Calu3 (cell line): ENCODE measurements at regions not wholly inside any gene's neighbourhood (a gene's known extent, or its start where the extent isn't known, plus 50 kb on each side); places are given as distances from the start of the nearest gene placed in this dataset.

Source experiments
- BruUV-seq: library from RNA; stranded (reverse); fragments of 400-500 nt; replicated peaks from 2 replicates; lab custom pipeline; 2021; lab: Mats Ljungman, UMichigan
- CTCF ChIA-PET: fragments of 300-600 bp; sonication (Branson Sonifier 250); formaldehyde crosslinking; loops from one replicate; lab custom pipeline; 2022; ENCODE audit warnings: antibody characterized with exemption; lab: Charles Lee
- DNase-seq: peaks from one replicate; pipeline ENCODE4 v3.0.0; 2022
- H3K27ac Mint-ChIP-seq: one replicate; pipeline ENCODE4 v1.8.0; 2022; ENCODE audit warnings: mixed read lengths; ENCODE audit not compliant: unreplicated experiment
- H3K27me3 Mint-ChIP-seq: one replicate; pipeline ENCODE4 v1.8.0; 2022; ENCODE audit warnings: mixed read lengths; ENCODE audit not compliant: unreplicated experiment
- H3K36me3 Mint-ChIP-seq: one replicate; pipeline ENCODE4 v1.8.0; 2022; ENCODE audit warnings: mild to moderate bottlenecking, moderate library complexity, mixed read lengths; ENCODE audit not compliant: insufficient read depth, unreplicated experiment
- H3K4me1 Mint-ChIP-seq: one replicate; pipeline ENCODE4 v1.8.0; 2022; ENCODE audit warnings: mild to moderate bottlenecking, low read depth, mixed read lengths; ENCODE audit not compliant: unreplicated experiment
- H3K4me3 Mint-ChIP-seq: one replicate; pipeline ENCODE4 v1.8.0; 2022; ENCODE audit warnings: mild to moderate bottlenecking, low read depth, moderate library complexity, mixed read lengths; ENCODE audit not compliant: unreplicated experiment
- H3K9me3 Mint-ChIP-seq: one replicate; pipeline ENCODE4 v1.8.0; 2022; ENCODE audit warnings: low read depth, mixed read lengths; ENCODE audit not compliant: unreplicated experiment
- CTCF ChIP-seq: fragments of 200-600 bp; IDR thresholded peaks from one replicate; pipeline ENCODE4 v1.8.0; 2022; ENCODE audit warnings: antibody characterized with exemption; ENCODE audit not compliant: unreplicated experiment
- intact Hi-C: fragments of 100-400 bp; cut with micrococcal nuclease; formaldehyde crosslinking; loops from one replicate; pipeline ENCODE4 v1.10.0; 2022; ENCODE audit not compliant: unreplicated experiment

- Mint-ChIP-seq H3K27me3 (peaks cover 15% of the 10 kb centered on the region), H3K9me3 (peaks cover 4% of the 10 kb centered on the region), H3K27ac (no peak overlapping the region), H3K4me1 (no peaks in the 10 kb centered on the region), H3K36me3 (no peaks in the 10 kb centered on the region), H3K4me3 (no peak overlapping the region)
- no peak for DNase-seq
- BruUV-seq, result no TSS peak
- CTCF ChIA-PET, result no interaction called here
- no peak for TF ChIP-seq CTCF
- intact Hi-C loops, result loop anchor here (5.0 kb wide), 3 partner anchors 172 to 322 kb away; partner anchors contain the start of gene COL6A3
Measured at GRCh38 chr2:237150186-237150585, 64.5 kb downstream of the COPS8 start.

GRCh38 chr2:237150831-237151375 lies 65.2 kb downstream of the COPS8 start:
- no TSS peak for BruUV-seq
- peaks cover 15% of the 10 kb centered on the region for H3K27me3 Mint-ChIP-seq
- CTCF ChIA-PET, result no interaction called here

GRCh38 chr2:237152361-237152760 lies 66.7 kb downstream of the COPS8 start:
- no peak overlapping the region for H3K4me3 Mint-ChIP-seq
- H3K27me3 Mint-ChIP-seq, result peaks cover 15% of the 10 kb centered on the region
- no peak for TF ChIP-seq CTCF
- no peaks in the 10 kb centered on the region for H3K36me3 Mint-ChIP-seq
- DNase-seq, result no peak
- no peaks in the 10 kb centered on the region for H3K9me3 Mint-ChIP-seq
- CTCF ChIA-PET, result no interaction called here
- H3K4me1 Mint-ChIP-seq, result no peaks in the 10 kb centered on the region
- H3K27ac Mint-ChIP-seq, result no peak overlapping the region
- intact Hi-C loops, result loop anchor here (5.0 kb wide), 3 partner anchors 170 to 320 kb away; partner anchors contain the start of gene COL6A3
- no TSS peak for BruUV-seq

More at GRCh38 chr2:237150831-237151375, 65.2 kb downstream of the COPS8 start:
- TF ChIP-seq CTCF, result no peak
- H3K9me3 Mint-ChIP-seq, result peaks cover 4% of the 10 kb centered on the region
- DNase-seq, result no peak
- no peak overlapping the region for H3K4me3 Mint-ChIP-seq
- no peaks in the 10 kb centered on the region for H3K4me1 Mint-ChIP-seq
- no peak overlapping the region for H3K27ac Mint-ChIP-seq
- intact Hi-C loops, result loop anchor here (5.0 kb wide), 3 partner anchors 171 to 321 kb away; partner anchors contain the start of gene COL6A3
- H3K36me3 Mint-ChIP-seq, result no peaks in the 10 kb centered on the region

- H3K4me1 Mint-ChIP-seq, result no peaks in the 10 kb centered on the region
- H3K4me3 Mint-ChIP-seq, result no peak overlapping the region
- BruUV-seq, result no TSS peak
- intact Hi-C loops, result loop anchor here (5.0 kb wide), 3 partner anchors 169 to 319 kb away; partner anchors contain the start of gene COL6A3
- H3K27me3 Mint-ChIP-seq, result peaks cover 15% of the 10 kb centered on the region
- CTCF ChIA-PET, result no interaction called here
- no peak for TF ChIP-seq CTCF
- no peak overlapping the region for H3K27ac Mint-ChIP-seq
- no peaks in the 10 kb centered on the region for H3K9me3 Mint-ChIP-seq
- no peaks in the 10 kb centered on the region for H3K36me3 Mint-ChIP-seq
- no peak for DNase-seq
Measured at GRCh38 chr2:237153181-237153580, 67.5 kb downstream of the COPS8 start.
